HG03469 (cell line): ENCODE measurements at regions not wholly inside any gene's neighbourhood (a gene's known extent, or its start where the extent isn't known, plus 50 kb on each side); places are given as distances from the start of the nearest gene placed in this dataset.
"Not testable (repeated sequence)": the region's sequence is repeated elsewhere in the genome, so short reads cannot be mapped to it uniquely, and the experiment has no call there.

Experiments used
- ATAC-seq: cut with Tn5 transposase; IDR thresholded peaks from one replicate; pipeline ENCODE4 v1.9.1; 2021; ENCODE audit warnings: mild to moderate bottlenecking, moderate library complexity, moderate number of reproducible peaks; ENCODE audit not compliant: unreplicated experiment

DNA sequence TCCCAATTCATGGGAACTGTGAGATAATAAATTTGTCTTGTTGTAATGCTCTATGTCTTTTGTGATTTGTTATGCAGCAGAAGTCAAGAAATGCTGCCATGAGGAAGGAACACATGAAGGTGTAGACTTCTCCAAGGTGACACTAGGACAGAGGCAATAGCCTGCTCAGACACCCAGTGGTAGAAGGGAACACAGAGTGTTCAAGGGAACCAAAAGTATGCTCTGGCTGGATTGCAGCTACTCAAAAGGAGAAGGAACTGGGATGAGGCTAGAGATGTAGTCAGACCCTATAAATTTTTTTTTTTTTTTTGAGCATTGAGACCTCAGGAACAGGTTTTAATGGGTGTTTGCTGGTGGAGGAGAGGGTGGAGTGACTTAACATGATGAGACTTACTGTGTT is 232.5 kb downstream of the PARP8 start:
- no peak for ATAC-seq

DNA sequence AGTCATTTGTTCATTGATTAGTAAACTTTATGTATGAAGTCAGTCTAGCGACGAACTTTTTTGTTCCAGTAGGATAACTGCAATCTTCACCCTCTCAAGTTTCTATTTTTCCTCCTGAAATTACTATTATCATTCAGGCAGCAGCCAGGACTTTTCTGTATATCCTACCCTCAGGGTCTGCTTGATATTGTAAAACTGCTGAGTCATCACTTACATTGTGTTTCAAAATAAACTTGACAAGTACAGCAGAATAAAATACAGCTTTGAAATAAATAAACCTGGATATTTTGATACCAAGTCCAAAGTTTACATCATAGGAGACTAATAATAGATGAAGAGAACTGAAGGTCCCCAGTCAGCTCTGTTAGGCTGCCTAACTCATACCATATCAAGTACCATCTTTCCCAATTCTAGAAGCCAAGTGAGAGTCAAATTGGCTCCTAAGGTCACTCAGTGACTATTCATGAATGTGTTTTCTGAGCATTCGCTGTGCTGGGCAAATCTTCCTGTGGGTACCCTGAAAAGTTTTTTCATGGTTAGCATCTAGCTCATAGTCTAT is 234.6 kb downstream of the PARP8 start:
- no peak for ATAC-seq

DNA sequence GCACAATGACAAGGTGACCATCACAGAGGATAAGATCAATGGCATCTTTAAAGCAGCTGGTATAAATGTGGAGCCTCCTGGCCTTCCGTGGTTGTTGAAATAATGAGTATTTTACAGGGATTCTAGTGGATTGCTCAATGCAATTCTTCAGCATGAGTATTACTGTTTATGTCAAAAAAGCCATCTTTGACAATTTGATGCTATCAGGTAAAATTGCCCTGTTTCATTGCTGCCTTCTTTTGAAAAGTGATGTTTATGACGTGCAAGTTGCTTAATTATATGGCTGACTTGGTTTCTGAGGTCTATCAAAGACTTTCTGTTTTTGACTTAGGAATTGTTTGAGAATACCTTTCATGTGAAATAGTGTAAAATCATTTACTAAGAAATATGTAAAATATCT is 237.2 kb downstream of the PARP8 start:
- no peak for ATAC-seq

DNA sequence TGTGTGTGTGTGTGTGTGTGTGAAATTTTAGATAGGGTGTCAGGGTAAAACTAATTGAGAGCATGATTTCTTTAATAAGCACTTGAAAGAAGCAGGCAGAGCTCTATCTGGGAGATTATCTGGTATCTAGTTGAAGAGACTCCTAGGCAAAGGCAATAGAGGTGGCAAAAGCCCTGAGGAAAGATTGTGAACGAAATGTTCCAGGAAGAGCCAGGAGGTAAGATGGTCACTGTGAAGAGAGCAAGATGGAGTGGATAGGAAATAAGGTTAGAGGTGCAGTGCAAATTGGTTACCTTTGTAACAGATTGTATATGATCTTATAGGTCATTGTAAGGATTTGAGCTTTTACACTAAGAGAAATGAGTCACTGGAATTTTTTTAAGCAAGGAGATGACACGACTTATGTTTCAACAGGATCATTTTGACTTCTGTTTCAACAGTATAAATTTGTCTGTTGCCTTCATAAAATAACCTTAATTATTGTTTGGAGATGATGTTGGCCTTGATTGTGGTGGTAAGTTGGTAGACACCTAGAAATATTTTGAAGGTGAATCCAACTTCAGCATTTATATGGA is 239.6 kb downstream of the PARP8 start:
- ATAC-seq = no peak

DNA sequence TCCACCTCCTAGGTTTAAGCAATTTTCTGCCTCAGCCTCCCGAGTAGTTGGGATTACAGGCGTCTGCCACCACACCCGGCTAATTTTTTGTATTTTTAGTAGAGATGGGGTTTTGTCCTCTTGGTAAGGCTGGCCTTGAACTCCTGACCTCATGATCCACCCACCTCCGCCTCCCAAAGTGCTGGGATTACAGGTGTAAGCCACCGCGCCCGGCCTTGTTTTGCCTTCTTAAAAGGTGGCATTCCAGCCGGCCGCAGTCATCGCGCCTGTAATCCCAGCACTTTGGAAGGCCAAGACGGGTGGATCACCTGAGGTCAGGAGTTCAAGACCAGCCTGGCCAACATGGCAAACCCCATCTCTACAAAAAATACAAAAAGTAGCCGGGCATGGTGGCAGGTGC is 253.7 kb downstream of the PARP8 start:
- ATAC-seq = not testable (repeated sequence)

DNA sequence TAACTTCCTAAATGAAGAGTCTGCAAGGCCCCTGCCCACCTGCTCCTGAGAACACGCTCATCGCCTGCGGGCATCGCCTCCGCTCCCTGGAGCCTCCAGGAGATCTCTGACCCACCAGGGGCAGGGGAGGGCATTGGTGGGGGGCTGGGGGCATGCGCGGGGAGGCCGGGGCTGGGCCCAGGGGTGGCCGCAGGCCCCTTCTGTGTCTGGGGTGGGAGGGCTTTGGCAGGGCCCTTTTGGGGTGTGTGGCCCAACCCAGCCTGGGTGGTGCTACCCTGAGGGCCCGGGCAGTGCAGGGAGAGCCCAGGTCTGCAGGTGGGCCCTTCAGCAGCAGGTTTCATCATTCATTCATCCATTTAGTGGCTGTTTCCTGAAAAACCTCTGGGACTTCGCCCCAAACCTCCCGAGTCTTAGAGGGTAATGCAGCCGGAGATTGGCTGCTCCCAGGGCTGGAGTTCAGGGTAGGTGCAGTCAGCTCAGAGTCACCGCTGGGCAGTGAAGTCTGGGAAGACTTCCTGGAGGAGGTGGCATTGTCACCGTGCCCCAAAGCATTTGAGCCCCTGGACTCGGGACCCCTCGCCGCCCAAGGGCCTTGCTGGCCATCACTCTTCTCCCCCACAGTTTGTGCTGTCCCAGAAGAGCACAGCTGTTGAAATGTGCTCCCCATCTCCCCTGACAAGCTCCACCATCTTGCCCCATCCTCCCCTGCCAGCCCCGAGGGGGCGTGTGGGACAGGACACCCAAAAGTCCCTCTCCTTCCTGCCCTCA is 255.1 kb downstream of the PARP8 start:
- ATAC-seq = no peak

DNA sequence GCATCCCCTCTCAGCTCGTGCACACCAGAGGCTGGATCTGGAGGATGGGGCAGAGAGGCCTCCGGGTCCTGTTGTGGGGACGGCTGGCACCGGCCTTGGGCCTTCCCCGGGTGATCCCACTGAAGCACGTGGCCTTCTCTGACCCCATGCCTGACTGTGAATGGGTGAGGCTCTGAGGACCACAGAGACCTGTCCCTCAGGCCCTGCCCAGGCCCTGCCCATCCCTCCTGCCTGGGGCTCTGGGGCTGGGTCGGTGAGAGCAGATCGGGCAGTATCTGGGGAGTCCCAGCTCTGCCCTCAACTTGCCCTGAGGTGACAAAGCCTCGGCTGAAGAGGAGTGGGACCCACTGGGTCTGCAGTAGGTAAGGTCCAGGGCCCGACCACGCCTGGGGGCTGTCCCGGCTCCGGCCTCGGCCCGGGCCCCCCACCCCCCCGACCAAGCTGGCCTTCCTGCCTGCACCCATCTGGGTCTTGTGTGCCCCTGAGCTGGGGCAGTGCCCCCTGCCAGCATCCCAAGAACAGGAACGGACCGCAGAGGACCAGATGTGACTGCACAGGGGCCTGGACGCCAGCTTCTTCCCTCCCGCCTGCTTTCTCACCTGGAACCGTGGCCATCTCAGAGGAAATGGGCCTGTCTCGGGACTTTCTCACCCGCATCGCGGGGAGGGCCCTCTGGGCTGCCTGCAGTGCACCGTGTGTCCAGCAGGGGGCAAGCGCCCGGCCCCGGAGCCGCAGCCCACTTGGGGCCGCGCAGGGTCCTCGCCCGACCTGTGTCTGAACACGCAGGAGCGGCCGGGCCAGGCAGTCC is 255.9 kb downstream of the PARP8 start:
- ATAC-seq = peak; percentile 78

DNA sequence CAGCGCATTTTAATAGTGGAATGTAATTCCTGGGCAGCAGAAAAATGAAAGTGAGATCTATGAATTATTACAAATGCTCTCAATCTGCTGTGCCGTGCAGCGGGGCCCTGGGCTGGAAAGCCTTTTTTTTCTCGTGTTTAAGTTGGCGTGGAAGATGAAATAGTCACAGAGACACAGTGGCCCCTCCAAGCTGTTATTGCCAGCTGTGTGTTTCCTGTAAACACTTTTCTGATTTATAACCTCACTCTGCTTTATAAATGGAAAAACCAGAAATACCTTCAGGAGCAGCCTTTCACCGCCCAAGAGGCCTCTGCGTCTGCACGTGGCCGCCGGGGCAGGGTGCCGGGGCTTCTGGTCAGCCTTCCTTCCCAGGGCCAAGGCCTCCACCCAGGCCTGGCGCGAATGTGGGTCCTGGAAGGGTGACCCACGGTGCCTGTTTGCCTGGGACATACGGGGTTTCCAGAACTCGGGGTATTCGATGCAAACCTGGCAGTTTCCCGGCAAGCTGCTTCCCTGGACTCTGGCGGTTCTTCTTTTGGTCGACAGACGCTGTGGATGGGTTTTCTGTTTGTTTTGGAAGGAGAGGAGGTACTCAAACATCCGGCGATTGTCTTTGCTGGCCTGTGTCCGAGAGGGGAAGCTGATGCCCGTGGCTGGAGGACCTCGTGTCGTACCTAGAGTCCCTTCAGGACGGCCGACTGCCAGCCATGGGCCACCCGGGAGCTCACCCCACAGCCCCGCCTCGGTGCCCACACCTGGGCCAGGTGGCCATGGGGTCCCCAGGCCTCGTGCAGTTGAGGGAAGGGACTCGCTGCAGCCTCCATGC is 256.7 kb downstream of the PARP8 start:
- no peak for ATAC-seq

DNA sequence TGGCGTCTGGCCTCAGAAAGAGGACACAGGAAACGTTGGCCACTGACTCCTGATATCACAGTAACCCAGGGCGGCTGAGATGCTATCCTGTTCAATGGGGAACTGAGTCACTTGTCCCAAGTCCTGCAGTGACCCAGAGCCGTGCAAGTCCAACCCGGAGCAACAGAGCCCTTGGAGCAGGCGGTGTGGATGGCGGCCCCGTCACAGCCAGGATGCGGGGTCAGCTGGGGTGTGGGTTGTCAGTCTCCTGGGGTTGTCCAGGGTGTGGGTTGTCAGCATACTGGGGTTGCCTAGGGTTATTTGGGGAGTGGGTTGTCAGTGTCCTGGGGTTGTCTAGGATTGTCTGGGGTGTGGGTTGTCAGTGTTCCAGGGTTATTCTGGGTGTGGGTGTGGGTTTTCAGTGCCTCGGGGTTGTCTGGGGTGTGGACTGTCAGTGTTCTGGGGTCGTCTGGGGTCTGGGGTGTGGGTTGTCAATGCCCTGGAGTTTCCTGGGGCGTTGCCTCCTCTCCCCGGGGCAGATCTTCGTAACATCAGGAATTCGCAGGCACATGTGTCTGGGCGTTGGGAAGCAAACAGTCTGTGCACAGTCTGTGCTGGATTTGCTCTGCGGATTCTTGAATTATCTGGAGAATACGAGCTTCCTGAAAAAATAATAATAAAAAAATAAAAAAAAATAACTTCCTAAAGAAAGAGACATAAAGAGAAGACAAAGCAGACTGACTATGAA is 257.5 kb downstream of the PARP8 start:
- no peak for ATAC-seq

DNA sequence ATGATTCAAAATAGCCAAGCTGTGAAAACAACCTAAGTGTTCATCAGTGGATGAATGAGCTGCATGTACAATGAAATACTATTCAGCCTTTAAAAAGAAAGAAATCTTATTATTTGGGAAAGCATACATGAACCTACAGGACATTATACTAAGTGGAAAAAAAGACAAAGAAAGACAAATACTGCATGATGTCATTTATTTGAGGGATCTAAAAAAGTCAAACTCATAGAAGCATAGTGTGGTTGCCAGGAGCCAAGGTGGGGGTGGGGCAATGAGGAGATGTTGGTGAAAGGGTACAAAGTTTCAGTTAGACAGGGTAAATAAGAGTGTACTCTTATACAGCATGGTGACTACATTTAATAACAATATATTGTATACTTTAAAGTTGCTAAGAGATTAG is 261.5 kb downstream of the PARP8 start:
- no peak for ATAC-seq

DNA sequence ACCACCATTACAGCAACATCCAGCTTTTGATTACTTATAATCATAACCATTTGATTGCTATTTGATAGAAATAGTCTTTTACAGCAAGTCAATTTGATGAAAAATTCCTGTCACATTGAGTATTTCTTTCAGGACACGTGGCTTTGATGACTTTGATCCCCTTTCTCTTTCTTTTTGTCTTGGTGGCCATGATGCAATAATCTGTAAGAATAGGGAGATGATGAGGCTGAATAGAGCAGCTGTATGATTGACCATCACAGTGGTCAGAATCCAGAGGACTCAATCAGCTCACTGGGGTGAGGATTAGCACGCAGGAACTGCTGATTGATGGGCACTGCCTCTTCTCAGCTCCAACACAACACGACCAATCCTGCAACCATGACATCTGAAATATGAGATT is 262.7 kb downstream of the PARP8 start:
- no peak for ATAC-seq

DNA sequence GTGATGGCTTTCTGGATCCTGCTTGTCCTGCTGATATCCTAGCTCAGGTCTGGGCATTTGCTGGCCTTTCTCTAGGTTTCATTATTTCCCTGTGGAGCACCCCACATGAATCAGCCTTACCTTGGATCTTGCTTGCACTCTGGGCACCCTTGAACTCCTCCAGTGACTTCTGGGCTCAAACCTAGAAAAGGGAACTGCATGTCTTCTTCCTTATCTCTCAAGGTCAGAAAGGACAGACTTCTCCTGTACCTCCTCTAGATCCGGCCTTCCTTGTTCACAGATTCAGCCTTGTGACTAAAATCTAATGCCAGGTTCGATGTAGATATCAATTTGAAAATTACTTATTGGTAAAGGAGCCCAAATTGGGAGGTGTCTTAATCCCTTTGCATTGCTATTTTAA is 267.9 kb downstream of the PARP8 start:
- ATAC-seq = no peak

DNA sequence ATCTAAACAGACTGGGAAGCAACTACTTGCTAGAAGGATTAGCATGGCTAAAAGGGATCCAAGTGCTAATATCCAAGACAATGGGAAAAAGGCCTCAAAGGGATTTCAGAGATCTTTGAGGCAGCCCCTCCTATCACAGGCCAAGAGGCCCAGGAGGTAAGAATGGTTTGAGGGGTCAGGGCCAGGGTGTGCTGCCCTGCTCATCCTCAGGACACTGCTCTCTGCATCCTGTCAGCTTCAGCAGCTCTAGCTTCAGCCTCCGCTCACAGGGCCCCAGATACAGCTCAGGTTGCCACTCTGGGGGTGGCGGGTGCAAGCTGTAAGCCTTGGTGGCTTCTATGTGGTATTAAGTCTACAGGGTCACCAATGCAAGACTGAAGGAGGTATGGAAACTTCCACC is 278.7 kb downstream of the PARP8 start:
- no peak for ATAC-seq

DNA sequence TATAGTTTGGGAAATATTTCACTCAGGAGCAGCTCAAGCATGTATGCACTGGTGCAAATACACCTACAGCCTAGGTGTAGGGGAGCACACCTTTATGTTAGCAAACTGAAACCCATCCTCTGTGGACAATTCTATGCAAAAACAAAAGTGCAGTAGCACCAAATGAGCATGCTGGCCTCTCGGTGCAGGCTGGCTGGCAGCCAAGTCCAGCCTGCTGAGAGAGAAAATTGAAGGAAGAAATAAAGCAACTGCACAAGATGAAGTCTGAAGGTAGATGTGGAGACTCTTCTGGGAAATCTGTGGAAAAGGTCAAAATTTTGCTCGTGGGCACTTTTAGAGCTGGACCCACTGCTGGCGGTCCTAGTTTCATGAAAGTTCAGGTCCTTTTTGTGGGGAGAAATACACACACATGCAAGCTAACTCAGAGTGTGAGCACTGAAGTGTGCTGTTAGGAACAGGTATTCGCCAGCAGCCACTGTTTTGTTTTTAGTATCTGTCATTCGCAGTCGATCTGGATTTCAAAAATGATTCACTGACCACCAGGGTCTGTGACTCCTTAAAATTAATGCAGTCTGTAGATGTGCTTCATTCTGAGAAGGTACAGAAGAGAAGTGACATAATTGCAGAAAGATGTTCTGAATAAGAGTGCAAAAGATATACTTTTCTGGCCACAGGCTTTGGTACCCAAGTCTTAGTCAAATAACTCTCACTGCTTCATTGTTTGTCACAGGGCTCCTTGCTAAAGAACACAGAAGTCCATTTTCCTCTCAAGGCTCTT is 281.7 kb downstream of the PARP8 start:
- no peak for ATAC-seq

DNA sequence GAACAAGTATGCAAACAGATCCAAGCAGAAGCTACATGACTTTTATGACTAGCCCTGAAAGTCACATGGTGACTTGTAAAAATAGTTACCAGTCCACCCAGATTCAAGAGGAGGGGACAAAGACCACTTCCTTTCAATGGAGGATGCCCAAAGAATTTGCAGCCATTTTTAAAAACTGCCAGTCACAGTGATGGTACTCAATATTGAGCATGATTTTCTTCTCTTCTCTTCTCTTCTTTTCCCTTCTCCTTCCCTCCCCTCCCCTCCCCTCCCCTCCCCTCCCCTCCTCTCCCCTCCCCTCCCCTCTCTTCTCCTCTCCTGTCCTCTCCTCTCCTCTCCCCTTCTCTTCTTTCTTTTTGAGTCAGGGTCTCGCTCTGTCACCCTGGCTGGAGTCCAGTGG is 286.9 kb downstream of the PARP8 start:
- ATAC-seq = no peak

DNA sequence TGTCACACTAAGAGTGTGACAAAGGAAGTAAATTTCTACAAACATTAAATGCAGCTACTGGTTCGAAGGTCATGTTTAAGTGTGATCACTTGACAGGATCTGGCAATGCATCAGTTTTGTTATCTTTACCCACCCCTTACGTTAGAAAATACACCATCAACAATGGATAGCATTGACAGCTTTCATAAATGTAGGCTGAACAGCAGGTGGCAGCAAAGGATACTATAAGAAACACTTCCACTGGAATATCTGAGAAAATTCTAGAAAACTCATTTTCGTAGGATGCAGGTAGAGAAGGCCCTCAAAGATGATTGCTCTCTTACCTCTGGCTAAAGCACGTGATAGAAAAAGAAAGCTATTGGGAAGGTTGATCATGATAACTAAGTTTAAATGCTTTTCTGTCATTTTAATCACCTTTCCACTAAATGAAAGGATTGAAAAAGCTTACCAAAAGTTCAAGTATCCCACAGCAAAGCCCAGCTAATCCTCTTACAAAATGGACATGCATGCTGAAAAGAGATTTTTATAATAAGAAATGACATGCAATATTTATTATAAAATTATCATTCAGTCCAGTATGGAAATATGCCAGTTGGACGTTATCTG is 292.5 kb downstream of the PARP8 start:
- no peak for ATAC-seq

DNA sequence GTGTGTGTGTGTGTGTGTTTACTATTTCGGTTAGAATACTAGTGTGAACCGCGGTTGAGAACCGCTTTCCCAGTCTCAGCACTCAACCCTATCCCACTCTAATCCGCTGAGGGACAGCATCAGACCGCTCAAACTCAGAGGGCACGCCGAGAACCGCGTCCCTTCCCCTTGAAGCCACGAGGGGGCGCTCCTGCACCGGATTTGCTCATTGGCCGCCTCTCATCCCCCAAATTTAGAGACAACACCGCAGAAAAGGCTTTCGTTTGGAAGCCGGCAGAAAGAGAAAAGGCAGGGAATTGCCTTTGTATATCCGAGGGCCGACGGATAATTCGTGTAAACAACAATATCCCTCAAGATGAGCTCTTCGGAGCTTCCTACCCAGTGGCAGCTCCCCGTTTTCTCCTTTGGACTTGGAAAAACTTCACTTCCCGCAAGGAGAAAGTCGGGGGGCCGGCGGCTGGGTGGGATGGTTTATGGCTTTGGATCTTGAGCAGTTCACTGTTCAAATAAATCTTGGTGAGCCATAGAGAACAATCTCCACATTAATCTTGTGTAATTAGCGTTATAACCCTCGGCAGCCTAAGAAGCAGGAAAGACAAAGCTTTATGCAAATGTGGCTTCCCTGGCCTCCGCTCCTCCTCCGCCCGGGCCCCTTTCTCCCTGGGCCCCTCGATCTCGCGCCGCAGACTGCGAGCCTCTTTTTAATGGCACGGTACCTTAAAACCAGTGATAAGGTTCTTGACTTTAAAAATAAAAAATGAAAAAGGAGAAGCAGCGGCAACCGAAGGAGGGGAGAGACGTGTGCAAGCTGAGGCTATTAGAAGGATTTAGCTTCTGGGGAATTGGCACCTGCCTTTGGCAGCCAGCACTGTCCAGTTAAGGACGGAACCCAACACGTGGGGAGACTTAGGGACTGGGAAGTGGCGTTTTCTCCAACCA is 296.8 kb downstream of the PARP8 start:
- ATAC-seq = peak; percentile 53
